ENCODE measurements at regions not wholly inside any gene's neighbourhood (a gene's known extent, or its start where the extent isn't known, plus 50 kb on each side); places are given as distances from the start of the nearest gene placed in this dataset.

- Histone ChIP-seq H3K27ac (no peak overlapping the region), H3K36me3 (no peaks in the 10 kb centered on the region), H3K9me3 (ENCODE audit: severe bottlenecking) (no peaks in the 10 kb centered on the region), H3K4me3 (ENCODE audit: low read depth, low read length) (no peak overlapping the region), H3K27me3 (ENCODE audit: insufficient read depth, low read depth, severe bottlenecking) (peaks cover 16% of the 10 kb centered on the region)
- no peak for TF ChIP-seq CTCF (IDR thresholded peaks at IDR 0.05; ENCODE audit: low read depth, low read length)
- no peak for DNase-seq
Observed at GRCh38 chrX:87049567-87049966, 468.0 kb upstream of the KLHL4 start.

DNA sequence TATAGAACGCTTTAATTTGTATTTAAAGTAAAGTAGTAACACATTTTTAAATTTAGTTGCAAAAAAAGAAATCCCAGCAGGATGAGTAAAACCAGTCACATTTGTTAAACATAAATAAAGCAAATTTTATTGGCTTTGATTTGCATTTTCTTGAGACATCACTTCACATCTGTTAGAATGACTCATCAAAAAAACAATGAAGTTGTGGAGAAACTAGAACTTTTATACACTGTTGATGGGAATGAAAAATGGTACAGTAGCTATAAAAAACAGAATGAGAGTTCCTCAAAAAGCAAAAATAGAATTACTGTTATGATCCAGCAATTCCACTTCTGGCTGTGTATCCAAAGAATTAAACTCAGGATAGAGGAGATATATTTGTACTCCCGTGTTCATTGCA, 454.0 kb upstream of the KLHL4 start:
- peaks cover 18% of the 10 kb centered on the region for H3K27me3 ChIP-seq (ENCODE audit: insufficient read depth, low read depth, severe bottlenecking)
- no peak for TF ChIP-seq CTCF (IDR thresholded peaks at IDR 0.05; ENCODE audit: low read depth, low read length)
- no peaks in the 10 kb centered on the region for H3K9me3 ChIP-seq (ENCODE audit: severe bottlenecking)
- H3K36me3 ChIP-seq = no peaks in the 10 kb centered on the region
- H3K4me3 ChIP-seq (ENCODE audit: low read depth, low read length) = no peak overlapping the region
- H3K27ac ChIP-seq = no peak overlapping the region
- no peak for DNase-seq

DNA sequence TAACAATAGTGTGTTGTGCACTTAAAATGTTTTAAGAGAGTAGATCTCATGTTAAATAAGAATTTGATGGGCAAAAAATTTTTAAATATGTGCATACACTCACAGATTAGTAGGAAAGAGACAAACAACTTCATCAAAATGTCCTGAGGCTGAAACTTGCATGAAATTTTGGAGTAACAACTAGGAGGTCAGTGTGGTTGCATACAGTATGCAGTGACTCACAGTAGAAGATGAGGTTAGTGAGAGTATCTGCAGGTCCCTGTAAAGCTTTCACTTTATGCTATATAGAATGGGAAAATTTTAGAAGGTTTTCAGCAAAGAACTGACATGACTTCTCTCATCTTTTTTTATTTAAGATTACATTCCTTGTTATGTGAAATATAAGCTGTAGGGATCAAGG, 453.1 kb upstream of the KLHL4 start:
- Histone ChIP-seq H3K9me3 (ENCODE audit: severe bottlenecking) (no peaks in the 10 kb centered on the region), H3K27ac (no peak overlapping the region), H3K27me3 (ENCODE audit: insufficient read depth, low read depth, severe bottlenecking) (peaks cover 15% of the 10 kb centered on the region), H3K4me3 (ENCODE audit: low read depth, low read length) (no peak overlapping the region), H3K36me3 (no peaks in the 10 kb centered on the region)
- DNase-seq = no peak
- TF ChIP-seq CTCF (IDR thresholded peaks at IDR 0.05; ENCODE audit: low read depth, low read length) = no peak

DNA sequence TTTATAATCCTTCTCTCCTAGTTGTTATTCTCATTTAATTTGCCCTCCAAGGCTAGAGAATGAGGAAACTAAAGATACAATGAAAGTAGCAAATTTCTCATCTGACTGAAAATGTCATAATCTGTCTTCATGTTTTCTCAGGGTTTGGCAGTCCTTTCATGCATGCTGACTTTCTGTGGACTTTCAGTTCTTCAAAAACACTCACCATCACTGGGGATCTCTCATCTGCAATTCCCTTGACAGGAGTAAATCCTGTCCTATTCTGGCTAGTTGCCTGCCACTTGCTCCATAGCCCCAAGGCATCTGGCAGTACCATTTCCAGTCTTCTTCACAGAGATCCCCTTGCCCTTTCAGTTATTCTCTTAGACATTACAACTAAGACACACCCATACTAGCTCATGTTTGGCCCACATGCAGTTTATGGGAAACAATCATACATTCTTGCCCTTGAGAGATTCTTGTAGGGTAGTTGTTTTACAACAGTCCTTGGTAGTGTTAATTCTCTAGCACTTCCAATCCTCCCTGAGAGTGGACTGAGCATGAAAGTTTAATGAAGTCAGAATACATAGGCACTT, 449.7 kb upstream of the KLHL4 start:
- Histone ChIP-seq H3K9me3 (ENCODE audit: severe bottlenecking) (no peaks in the 10 kb centered on the region), H3K4me3 (ENCODE audit: low read depth, low read length) (no peak overlapping the region), H3K27ac (no peak overlapping the region), H3K36me3 (no peaks in the 10 kb centered on the region), H3K27me3 (ENCODE audit: insufficient read depth, low read depth, severe bottlenecking) (peaks cover 3% of the 10 kb centered on the region)
- no peak for TF ChIP-seq CTCF (IDR thresholded peaks at IDR 0.05; ENCODE audit: low read depth, low read length)
- DNase-seq = no peak

DNA sequence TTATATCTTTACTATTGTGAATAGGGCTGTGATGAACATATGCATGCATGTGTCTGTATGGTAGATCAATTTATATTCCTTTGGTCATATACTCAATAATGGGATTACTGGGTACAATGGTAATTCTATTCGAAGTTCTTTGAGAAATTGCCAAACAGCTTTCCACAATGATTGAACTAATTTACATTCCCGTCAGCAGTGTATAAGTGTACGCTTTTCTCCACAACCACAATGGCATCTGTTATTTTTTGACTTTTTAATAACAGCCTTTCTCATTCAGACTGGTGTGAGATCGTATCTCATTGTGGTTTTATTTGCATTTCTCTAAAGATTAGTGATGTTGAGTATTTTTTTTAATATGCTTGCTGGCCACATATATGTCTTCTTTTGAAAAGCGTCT, 439.4 kb upstream of the KLHL4 start:
- H3K9me3 ChIP-seq (ENCODE audit: severe bottlenecking) = no peaks in the 10 kb centered on the region
- no peak overlapping the region for H3K4me3 ChIP-seq (ENCODE audit: low read depth, low read length)
- no peaks in the 10 kb centered on the region for H3K36me3 ChIP-seq
- no peak for DNase-seq
- no peaks in the 10 kb centered on the region for H3K27me3 ChIP-seq (ENCODE audit: insufficient read depth, low read depth, severe bottlenecking)
- no peak overlapping the region for H3K27ac ChIP-seq
- no peak for TF ChIP-seq CTCF (IDR thresholded peaks at IDR 0.05; ENCODE audit: low read depth, low read length)

DNA sequence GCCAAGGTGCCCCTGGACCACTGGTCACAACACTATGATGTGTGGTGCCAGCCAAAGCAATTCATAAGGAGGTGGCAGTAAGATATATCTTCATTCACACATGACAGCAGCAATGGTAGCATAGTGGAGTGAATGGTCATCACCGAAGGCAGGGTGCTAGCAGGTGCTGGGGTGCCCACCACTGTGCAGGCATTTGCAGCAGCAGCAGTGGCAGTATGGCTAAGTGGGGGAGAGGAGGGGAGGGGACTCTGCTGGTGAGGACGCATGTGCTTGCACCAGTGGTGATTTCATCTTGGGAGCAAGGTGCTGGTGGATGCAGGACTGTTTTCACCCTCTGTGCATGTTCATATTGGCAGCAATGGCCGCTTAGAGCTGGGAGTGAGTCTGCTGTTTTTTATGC, 419.1 kb upstream of the KLHL4 start:
- DNase-seq = no peak
- H3K4me3 ChIP-seq (ENCODE audit: low read depth, low read length) = no peak overlapping the region
- no peak overlapping the region for H3K27ac ChIP-seq
- no peaks in the 10 kb centered on the region for H3K9me3 ChIP-seq (ENCODE audit: severe bottlenecking)
- no peak for TF ChIP-seq CTCF (IDR thresholded peaks at IDR 0.05; ENCODE audit: low read depth, low read length)
- H3K36me3 ChIP-seq = no peaks in the 10 kb centered on the region
- peaks cover 22% of the 10 kb centered on the region for H3K27me3 ChIP-seq (ENCODE audit: insufficient read depth, low read depth, severe bottlenecking)
